LNCAP (cell line): ENCODE measurements at regions not wholly inside any gene's neighbourhood (a gene's known extent, or its start where the extent isn't known, plus 50 kb on each side); places are given as distances from the start of the nearest gene placed in this dataset.

ENCODE experiments used
- CTCF ChIP-seq: fragments of 450-650 bp; IDR thresholded peaks from 2 replicates; pipeline ENCODE4 v1.5.1; 2017; ENCODE audit warnings: mild to moderate bottlenecking

- no peak for TF ChIP-seq CTCF
Observed at GRCh38 chr9:129541270-129541669, 79.6 kb downstream of the C9orf50 start.

GRCh38 chr9:129539446-129539845 lies 81.5 kb downstream of the C9orf50 start:
- no peak for TF ChIP-seq CTCF

GRCh38 chr9:129525656-129526196 lies 95.2 kb downstream of the C9orf50 start:
- TF ChIP-seq CTCF = no peak

- TF ChIP-seq CTCF = no peak
Observed at GRCh38 chr9:129524582-129525270, 96.2 kb downstream of the C9orf50 start.

GRCh38 chr9:129523943-129524581 lies 96.8 kb downstream of the C9orf50 start:
- TF ChIP-seq CTCF = no peak

GRCh38 chr9:129522351-129522750 lies 98.5 kb downstream of the C9orf50 start:
- no peak for TF ChIP-seq CTCF

- TF ChIP-seq CTCF = no peak
Observed at GRCh38 chr9:129520082-129520481, 100.8 kb downstream of the C9orf50 start.
